ENCODE measurements at regions not wholly inside any gene's neighbourhood (a gene's known extent, or its start where the extent isn't known, plus 50 kb on each side); places are given as distances from the start of the nearest gene placed in this dataset.

GRCh38 chr3:25377042-25377441 is 51.0 kb upstream of the RARB start:
- TF ChIP-seq CTCF (conservative IDR thresholded peaks at IDR 0.05): no peak
- Histone ChIP-seq H3K9ac (ENCODE audit: extremely low read depth, low read length, poor library complexity, severe bottlenecking) (no peak overlapping the region), H3K36me3 (ENCODE audit: control insufficient read depth, insufficient read depth, low read length) (no peaks in the 10 kb centered on the region), H3K4me1 (ENCODE audit: control insufficient read depth, insufficient read depth, low read length) (no peaks in the 10 kb centered on the region), H3K9me3 (ENCODE audit: control insufficient read depth, low read length) (no peaks in the 10 kb centered on the region), H3K4me3 (ENCODE audit: low read length) (no peak overlapping the region), H3K27me3 (ENCODE audit: control insufficient read depth, insufficient read depth, low read length, poor library complexity, severe bottlenecking) (no peaks in the 10 kb centered on the region), H3K27ac (ENCODE audit: low read depth, low read length) (no peak overlapping the region)
- 88 to 100% methylated on average over 1 to 2 of the region's 2 CpGs for WGBS, 2 experiments (ENCODE audit: insufficient coverage in 1 of 2, insufficient read length in 1 of 2)
- H3K4me1 Mint-ChIP-seq: no peaks in the 10 kb centered on the region
- H3K27me3 Mint-ChIP-seq (ENCODE audit: insufficient read depth): no peaks in the 10 kb centered on the region
- no peaks in the 10 kb centered on the region for H3K36me3 Mint-ChIP-seq (ENCODE audit: low read depth)
- DNase-seq: no peak
- H3K9me3 Mint-ChIP-seq: no peaks in the 10 kb centered on the region
- no peak overlapping the region for H3K4me3 Mint-ChIP-seq
- no peak overlapping the region for H3K27ac Mint-ChIP-seq

Data from endodermal cell (in vitro differentiated cells).